Loucy (cell line): ENCODE measurements at regions not wholly inside any gene's neighbourhood (a gene's known extent, or its start where the extent isn't known, plus 50 kb on each side); places are given as distances from the start of the nearest gene placed in this dataset.

ENCODE experiments used
- CTCF ChIP-seq: fragments of 200-600 bp; sonication (generic); conservative IDR thresholded peaks from 2 replicates; pipeline ENCODE4 v1.5.1; 2014; ENCODE audit warnings: mild to moderate bottlenecking, antibody characterized with exemption, low read length
- EZH2phosphoT487 ChIP-seq: fragments of 200-600 bp; IDR thresholded peaks from 2 replicates; pipeline ENCODE4 v1.6.1; 2018; ENCODE audit warnings: antibody characterized with exemption, mild to moderate bottlenecking, moderate library complexity, borderline replicate concordance

- TF ChIP-seq CTCF, result no peak
- no peak for TF ChIP-seq EZH2phosphoT487
Observed at GRCh38 chr5:4222147-4222546, 626.5 kb downstream of the IRX1 start.
